KMS-11 (cell line): ENCODE measurements at regions not wholly inside any gene's neighbourhood (a gene's known extent, or its start where the extent isn't known, plus 50 kb on each side); places are given as distances from the start of the nearest gene placed in this dataset.
A peak's percentile ranks its signal among the peaks of the same experiment; 100 is the strongest.

Experiments
- H2AFZ ChIP-seq: fragments of 200-600 bp; sonication (generic); 2 replicates; pipeline ENCODE4 v1.6.1; 2016; ENCODE audit warnings: antibody characterized with exemption, mixed run types, low read depth
- H3K27ac ChIP-seq: fragments of 200-600 bp; sonication (generic); 2 replicates; pipeline ENCODE4 v1.6.1; 2016; ENCODE audit warnings: mild to moderate bottlenecking, mixed run types
- H3K27me3 ChIP-seq: fragments of 200-600 bp; sonication (generic); 2 replicates; pipeline ENCODE4 v1.6.1; 2017; ENCODE audit warnings: mild to moderate bottlenecking, low read depth, mixed run types, moderate library complexity; ENCODE audit not compliant: insufficient read depth
- H3K36me3 ChIP-seq: fragments of 200-600 bp; sonication (generic); 2 replicates; pipeline ENCODE4 v1.6.1; 2017; ENCODE audit warnings: mild to moderate bottlenecking, mixed run types; ENCODE audit not compliant: insufficient read depth
- H3K4me1 ChIP-seq: fragments of 200-600 bp; sonication (generic); 2 replicates; pipeline ENCODE4 v1.6.1; 2016; ENCODE audit warnings: mild to moderate bottlenecking, low read depth, mixed run types; ENCODE audit not compliant: poor library complexity, severe bottlenecking
- H3K4me2 ChIP-seq: fragments of 200-600 bp; sonication (generic); 2 replicates; pipeline ENCODE4 v1.7.0; 2016; ENCODE audit warnings: mild to moderate bottlenecking, mixed run types
- H3K4me3 ChIP-seq: fragments of 200-600 bp; sonication (generic); IDR thresholded peaks from 2 replicates; pipeline ENCODE4 v1.6.1; 2017; ENCODE audit warnings: low read depth, low read length, mixed read lengths; ENCODE audit not compliant: insufficient read depth
- H3K79me2 ChIP-seq: fragments of 200-600 bp; sonication (generic); 2 replicates; pipeline ENCODE4 v1.6.1; 2016; ENCODE audit warnings: low read depth, mixed run types; ENCODE audit not compliant: insufficient read depth
- H3K9ac ChIP-seq: fragments of 200-600 bp; sonication (generic); 2 replicates; pipeline ENCODE4 v1.6.1; 2016; ENCODE audit warnings: mild to moderate bottlenecking, mixed run types
- H4K20me1 ChIP-seq: fragments of 200-600 bp; sonication (generic); 2 replicates; pipeline ENCODE4 v1.6.1; 2016; ENCODE audit warnings: mild to moderate bottlenecking, mixed run types; ENCODE audit not compliant: insufficient read depth
- TF ChIP-seq, protein P1 (sequence below): fragments of 200-600 bp; sonication (generic); conservative IDR thresholded peaks from 2 replicates; pipeline ENCODE4 v1.6.1; 2017; ENCODE audit warnings: low read depth, mild to moderate bottlenecking, antibody characterized with exemption, low read length, moderate library complexity, mixed read lengths

DNA sequence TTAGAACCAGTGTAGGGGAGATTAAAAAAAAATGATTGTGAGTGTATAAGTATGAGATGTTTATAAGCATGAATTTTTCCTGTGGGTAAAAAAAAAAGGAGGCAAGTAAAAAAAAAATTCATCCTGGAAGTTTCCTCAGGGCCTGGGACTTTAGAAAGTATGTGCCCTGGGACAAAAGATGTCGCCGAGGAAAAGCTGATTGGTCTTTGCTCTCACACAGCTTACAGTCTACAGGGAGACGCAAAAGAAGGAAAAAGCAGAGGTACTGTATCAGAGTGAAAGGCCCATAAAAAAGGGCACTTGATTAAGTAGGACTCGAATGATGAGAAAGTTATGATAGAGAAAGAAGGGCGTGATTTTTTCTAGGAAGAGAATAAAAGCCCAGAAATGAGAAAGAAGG lies 501.4 kb upstream of the MEF2C start:
- no peaks in the 10 kb centered on the region for H3K79me2 ChIP-seq
- no peaks in the 10 kb centered on the region for H4K20me1 ChIP-seq
- H3K4me2 ChIP-seq = no peak overlapping the region
- no peaks in the 10 kb centered on the region for H3K36me3 ChIP-seq
- peaks cover 16% of the 10 kb centered on the region for H3K4me1 ChIP-seq
- H3K27ac ChIP-seq = no peak overlapping the region
- H2AFZ ChIP-seq = no peak overlapping the region
- TF ChIP-seq, protein P1, sequence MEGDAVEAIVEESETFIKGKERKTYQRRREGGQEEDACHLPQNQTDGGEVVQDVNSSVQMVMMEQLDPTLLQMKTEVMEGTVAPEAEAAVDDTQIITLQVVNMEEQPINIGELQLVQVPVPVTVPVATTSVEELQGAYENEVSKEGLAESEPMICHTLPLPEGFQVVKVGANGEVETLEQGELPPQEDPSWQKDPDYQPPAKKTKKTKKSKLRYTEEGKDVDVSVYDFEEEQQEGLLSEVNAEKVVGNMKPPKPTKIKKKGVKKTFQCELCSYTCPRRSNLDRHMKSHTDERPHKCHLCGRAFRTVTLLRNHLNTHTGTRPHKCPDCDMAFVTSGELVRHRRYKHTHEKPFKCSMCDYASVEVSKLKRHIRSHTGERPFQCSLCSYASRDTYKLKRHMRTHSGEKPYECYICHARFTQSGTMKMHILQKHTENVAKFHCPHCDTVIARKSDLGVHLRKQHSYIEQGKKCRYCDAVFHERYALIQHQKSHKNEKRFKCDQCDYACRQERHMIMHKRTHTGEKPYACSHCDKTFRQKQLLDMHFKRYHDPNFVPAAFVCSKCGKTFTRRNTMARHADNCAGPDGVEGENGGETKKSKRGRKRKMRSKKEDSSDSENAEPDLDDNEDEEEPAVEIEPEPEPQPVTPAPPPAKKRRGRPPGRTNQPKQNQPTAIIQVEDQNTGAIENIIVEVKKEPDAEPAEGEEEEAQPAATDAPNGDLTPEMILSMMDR = no peak
- no peaks in the 10 kb centered on the region for H3K27me3 ChIP-seq
- H3K4me3 ChIP-seq = no peak overlapping the region
- H3K9ac ChIP-seq = no peak overlapping the region

DNA sequence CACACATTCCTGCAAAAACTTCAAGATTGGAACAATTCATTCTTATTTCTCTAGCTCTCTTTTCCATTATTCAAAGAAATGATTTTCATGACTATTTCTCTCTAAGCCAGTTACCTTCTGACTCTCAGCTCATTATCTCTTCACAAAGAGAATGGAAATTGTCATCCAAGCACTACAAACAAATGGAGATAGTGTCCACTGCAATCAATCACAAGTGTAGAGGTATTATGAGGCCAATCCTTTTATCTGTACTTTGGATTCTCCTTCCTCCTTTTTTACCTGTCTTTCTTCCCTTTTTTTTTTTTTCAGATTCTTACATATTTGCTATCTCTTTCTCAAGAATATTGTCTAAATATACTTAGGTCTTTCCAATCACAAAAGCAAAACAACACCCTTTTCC lies 497.7 kb upstream of the MEF2C start:
- Histone ChIP-seq H3K36me3 (no peaks in the 10 kb centered on the region), H3K27ac (no peak overlapping the region), H2AFZ (no peak overlapping the region), H3K27me3 (no peaks in the 10 kb centered on the region), H3K4me1 (peaks cover 2% of the 10 kb centered on the region), H4K20me1 (no peaks in the 10 kb centered on the region), H3K4me3 (no peak overlapping the region), H3K9ac (no peak overlapping the region), H3K79me2 (no peaks in the 10 kb centered on the region), H3K4me2 (no peak overlapping the region)
- TF ChIP-seq, protein P1 = no peak

DNA sequence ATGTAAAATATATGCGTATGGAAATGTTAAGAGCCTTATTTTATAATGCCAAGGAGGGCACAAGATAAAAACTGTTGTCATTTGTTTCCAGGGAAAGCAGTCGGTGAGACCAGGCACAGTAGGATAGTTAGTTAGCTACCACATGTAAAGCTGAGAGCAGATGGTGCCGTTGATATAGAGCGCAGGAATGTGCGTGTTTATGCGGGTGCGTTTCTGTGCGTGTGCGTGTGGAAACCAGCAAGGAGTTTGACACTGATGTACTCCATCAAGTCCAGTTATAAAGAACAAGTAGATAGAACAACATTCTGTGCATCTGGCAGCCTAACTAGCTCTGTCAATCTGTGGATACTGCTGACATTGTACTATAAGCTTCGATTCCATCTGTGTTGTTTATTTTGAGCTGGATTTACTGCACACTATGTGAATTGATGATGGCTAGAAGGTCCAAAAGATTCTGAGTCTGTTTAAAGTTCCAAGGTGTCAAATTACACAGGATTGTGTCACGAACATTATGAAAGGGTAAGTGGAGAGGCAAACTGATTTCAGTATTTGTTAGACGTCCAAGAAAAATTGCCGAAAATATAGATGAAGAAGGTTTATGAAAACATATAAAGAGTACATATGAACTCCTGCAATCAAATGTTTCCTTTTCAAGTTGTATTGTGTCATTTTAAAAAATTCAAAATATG lies 494.9 kb upstream of the MEF2C start:
- Histone ChIP-seq H3K27me3 (no peaks in the 10 kb centered on the region), H3K4me1 (peaks cover 29% of the 10 kb centered on the region), H3K4me2 (no peak overlapping the region), H3K9ac (no peak overlapping the region), H2AFZ (no peak overlapping the region), H3K27ac (no peak overlapping the region), H3K79me2 (no peaks in the 10 kb centered on the region), H3K36me3 (no peaks in the 10 kb centered on the region), H4K20me1 (no peaks in the 10 kb centered on the region), H3K4me3 (no peak overlapping the region)
- TF ChIP-seq, protein P1 = no peak

DNA sequence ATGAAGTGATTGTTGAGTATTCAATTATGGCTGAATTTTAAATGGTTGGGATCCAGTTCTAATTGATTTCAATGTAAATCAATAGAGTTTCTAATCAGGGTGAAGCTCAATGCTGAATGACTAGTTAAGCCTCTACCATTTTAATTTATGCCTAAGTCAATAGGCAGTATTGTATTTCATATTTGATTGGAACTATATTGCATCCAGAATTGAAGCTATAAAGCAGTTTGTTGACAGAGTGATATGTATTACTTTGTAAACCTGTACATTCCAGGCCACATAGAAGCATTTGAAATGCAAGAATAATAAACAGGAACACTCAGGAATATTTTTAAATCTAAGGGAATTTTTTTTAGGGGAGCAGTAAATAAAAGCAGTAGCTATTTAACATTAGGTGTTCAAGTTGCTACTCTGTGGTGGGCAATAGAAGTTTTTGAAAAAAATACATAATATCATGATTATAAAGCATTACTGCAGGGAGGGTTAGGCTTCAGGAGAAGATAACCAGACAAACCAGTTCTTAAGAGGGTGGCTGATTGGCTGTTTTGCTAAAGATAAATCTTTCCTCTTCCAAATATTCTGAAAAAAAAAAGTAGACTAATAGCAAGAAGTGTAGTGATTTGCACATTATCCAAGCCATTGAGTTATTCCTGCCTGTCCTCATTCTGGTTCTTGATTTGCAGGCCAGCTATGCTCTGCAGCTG lies 492.0 kb upstream of the MEF2C start:
- Histone ChIP-seq H3K4me3 (no peak overlapping the region), H4K20me1 (no peaks in the 10 kb centered on the region), H3K27me3 (no peaks in the 10 kb centered on the region), H3K79me2 (no peaks in the 10 kb centered on the region), H2AFZ (no peak overlapping the region; the same call in 1 of the 2 replicates), H3K9ac (no peak overlapping the region), H3K4me1 (peaks cover 35% of the 10 kb centered on the region), H3K27ac (no peak overlapping the region), H3K4me2 (peak overlapping the region; percentile 61), H3K36me3 (no peaks in the 10 kb centered on the region)
- TF ChIP-seq, protein P1 = no peak
